ENCODE measurements at regions not wholly inside any gene's neighbourhood (a gene's known extent, or its start where the extent isn't known, plus 50 kb on each side); places are given as distances from the start of the nearest gene placed in this dataset.
"Not testable (repeated sequence)": the region's sequence is repeated elsewhere in the genome, so short reads cannot be mapped to it uniquely, and the experiment has no call there.

DNA sequence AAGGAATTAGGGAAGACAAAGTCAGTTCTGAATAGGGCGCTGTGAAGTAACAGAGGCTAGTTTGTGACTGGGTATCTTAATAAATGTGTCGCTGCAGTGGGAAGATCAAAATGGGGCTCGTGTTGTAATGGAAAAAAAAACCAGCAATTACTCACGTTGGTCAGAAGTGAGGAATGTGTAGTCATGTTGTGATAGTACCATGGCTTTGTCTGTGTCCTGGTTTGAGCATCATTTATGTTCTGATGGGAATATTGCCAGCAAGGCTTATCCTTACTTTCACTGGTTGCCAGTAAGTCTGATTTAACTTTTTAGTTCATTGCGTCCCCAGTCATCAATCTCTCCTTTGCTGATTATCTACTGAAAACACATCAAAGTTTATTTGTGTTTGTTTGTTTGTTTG is 467.6 kb downstream of the NYAP2 start:
- no peak for DNase-seq (ENCODE audit: low read depth, low spot score)

- DNase-seq (ENCODE audit: low read depth, low spot score), result no peak
These were observed 466.0 kb downstream of the NYAP2 start for GRCh38 chr2:225865468-225865867.

- no peak for DNase-seq (ENCODE audit: low read depth, low spot score)
These were observed 464.9 kb downstream of the NYAP2 start for GRCh38 chr2:225864394-225864793.

GRCh38 chr2:225842939-225843338 is 443.4 kb downstream of the NYAP2 start:
- no peak for DNase-seq (ENCODE audit: low read depth, low spot score)

GRCh38 chr2:225841314-225841713 is 441.8 kb downstream of the NYAP2 start:
- no peak for DNase-seq (ENCODE audit: low read depth, low spot score)

- no peak for DNase-seq (ENCODE audit: low read depth, low spot score)
These were observed 437.8 kb downstream of the NYAP2 start for GRCh38 chr2:225837328-225837727.

DNA sequence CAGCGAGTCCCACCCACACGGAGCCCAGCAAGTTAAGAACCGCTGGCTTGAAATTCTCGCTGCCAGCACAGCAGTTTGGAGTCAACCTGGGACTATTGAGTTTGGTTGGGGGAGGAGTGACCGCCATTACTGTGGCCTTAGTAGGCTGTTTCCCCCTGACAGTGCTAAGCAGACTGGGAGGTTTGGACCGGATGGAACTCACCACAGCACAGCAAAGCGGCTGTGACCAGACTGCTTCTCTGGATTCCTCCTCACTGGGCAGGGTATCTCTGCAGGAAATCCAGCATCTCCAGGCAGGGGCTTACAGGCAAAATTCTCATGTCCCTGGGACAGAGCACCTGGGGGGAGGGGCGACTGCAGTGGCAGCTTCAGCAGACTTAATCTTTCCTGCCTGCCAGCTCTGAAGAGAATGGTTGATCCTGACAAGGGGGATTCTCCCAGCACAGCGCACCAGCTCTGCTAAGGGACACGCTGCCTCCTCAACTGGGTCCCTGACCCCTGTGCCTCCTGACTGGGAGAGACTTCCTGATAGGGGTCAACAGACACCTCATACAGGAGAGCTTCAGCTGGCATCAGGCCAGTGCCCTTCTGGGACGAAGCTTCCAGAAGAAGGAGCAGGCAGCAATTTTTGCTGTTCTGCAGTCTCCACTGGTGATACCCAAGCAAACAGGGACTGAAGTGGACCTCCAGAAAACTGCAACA is 425.4 kb downstream of the NYAP2 start:
- DNase-seq (ENCODE audit: low read depth, low spot score), result no peak

DNA sequence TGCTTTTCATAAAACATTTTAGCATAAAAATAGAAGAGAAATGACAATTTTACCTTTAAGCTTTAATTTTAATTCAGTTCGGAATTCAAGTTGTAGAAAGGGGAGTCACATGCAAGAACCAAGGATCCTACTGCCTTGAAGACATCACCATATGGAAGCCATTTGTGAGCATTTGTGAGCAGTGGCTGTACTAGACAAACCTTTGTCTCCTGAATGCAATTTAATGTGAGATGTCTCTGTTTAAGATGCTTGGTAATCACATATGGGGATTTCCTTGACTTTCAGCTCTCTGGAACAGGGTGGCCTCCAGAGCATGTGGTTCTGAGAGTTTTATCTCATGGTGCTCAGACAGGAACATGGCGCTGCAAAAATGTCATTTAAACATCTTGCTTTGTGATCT is 421.8 kb downstream of the NYAP2 start:
- DNase-seq (ENCODE audit: low read depth, low spot score), result no peak

DNA sequence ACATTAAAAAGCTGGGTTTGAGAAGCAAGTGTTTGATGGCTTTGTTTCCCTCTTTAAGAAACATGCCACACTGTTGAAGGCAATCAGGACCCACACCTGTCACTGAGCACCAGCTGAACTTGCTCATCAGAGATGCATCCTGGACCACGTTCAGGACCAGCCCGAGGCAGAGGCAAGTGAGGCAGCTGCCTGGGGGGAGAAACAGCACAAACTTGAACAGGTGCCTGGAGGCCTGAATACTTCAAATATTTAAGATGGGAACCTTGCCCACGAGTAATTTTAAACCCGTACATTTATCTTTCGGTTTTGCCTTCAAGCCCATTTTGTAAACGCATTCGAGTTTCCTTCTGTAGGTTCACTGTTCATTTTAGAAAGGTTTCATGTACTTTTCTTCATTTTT is 421.3 kb downstream of the NYAP2 start:
- DNase-seq (ENCODE audit: low read depth, low spot score), result no peak

- DNase-seq (ENCODE audit: low read depth, low spot score), result no peak
These were observed 415.0 kb downstream of the NYAP2 start for GRCh38 chr2:225814554-225814953.

GRCh38 chr2:225806105-225806504 is 406.6 kb downstream of the NYAP2 start:
- DNase-seq (ENCODE audit: low read depth, low spot score), result no peak

DNA sequence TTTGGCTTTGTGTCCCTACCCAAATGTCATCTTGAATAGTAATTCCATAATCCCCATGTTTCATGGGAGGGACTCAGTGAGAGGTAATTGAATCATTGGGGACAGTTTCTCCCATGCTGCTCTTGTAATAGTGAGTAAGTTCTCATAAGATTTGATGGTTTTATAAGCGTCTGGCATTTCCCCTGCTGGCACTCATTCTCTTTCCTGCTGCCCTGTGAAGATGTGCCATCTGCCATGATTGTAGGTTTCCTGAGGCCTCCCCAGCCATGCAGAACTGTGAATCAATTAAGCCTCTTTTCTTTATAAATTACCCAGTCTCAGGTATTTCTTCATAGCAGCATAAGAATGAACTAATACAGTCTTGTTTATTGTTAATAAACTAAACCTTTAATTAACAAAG is 402.6 kb downstream of the NYAP2 start:
- DNase-seq (ENCODE audit: low read depth, low spot score), result not testable (repeated sequence)

GRCh38 chr2:225797394-225797793 is 397.9 kb downstream of the NYAP2 start:
- DNase-seq (ENCODE audit: low read depth, low spot score), result no peak

DNA sequence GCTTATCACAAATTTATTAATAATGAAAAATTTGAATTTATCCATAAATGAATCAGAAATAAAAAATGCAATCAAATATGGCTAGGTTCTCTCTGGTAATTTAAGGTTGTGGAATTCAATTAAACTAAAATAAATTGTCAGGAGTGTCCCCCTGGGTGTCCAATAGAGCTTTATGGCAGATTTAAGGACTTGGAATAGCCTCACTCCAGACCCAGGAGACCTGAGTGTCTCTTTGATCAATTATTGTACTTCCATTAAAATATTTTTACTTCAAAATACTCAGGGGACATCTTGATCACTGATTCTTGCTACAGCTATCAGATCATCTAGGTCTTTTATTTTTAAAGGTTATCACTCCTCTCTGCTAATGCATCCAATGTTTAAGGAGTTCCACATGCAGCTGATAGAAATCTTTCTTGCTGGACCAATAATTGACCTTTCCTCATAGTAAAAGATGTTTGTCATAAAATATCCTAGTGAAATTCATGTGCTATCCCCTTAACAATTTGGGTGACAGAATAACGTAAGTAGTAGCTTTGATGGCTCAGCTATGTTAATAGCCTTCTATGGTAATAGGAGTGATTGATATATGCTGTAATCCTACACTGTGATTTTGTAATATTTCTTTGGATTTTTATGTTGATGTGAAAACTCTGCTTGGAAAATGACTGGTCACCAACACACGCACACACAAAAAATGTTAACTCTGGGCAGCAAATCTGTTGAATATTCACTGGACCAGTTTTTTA is 395.3 kb downstream of the NYAP2 start:
- no peak for DNase-seq (ENCODE audit: low read depth, low spot score)

DNA sequence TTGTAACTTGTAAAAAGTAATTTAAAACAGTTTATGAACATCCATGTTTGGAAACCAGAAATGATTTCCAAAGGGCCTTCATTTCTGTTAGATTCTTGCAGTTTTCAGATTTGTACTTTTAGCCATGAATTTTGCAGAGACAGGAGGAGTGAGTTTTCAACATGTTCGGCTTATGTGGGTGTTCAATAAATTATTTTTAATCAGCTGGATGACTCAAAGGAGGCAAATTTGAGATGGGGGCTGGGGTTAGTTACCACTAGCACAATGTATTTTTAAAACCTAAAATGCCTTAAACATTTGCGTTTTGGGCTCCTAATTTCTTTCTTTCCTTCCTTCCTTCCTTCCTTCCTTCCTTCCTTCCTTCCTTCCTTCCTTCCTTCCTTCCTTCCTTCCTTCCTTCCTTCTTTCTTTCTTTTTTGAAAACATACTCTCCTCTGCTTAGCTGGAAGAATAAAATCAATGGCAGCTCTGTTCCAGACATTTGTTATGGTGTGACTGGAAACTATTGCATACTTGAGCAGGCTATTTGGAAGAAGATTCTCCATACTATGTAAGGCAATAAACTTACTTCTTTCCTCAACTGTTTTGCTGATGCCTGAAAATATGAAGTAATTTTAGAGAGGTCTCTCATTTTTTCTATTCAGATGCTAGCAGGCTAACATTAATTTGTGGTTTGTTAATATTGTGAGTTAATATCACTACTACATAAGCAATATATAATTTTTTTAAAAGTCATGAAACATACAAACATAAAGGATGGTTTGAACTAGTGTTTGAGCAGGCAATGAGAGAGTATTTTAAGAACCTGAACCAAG is 394.4 kb downstream of the NYAP2 start:
- no peak for DNase-seq (ENCODE audit: low read depth, low spot score)

DNA sequence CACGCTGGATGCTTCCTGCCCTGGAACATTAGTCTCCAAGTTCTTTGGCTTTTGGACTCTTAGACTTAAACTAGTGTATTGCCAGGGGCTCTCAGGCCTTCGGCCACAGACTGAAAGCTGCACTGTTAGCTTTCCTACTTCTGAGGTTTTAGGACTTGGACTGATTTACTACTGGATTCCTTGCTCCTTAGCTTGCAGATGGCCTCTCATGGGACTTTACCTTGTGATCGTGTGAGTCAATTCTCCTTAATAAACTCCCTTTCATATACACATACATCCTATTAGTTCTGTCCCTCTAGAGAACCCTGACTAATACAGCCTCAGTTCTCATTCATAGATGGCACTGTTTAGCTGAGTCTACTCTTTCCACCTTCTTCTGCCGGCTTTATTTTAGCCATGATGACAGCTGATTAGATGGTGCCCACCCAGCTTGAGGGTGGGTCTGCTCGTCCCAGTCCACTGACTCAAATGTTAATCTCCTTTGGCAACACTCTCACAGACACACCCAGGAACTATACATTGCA is 389.1 kb downstream of the NYAP2 start:
- no peak for DNase-seq (ENCODE audit: low read depth, low spot score)

GRCh38 chr2:225787497-225787896 is 388.0 kb downstream of the NYAP2 start:
- DNase-seq (ENCODE audit: low read depth, low spot score), result no peak

DNA sequence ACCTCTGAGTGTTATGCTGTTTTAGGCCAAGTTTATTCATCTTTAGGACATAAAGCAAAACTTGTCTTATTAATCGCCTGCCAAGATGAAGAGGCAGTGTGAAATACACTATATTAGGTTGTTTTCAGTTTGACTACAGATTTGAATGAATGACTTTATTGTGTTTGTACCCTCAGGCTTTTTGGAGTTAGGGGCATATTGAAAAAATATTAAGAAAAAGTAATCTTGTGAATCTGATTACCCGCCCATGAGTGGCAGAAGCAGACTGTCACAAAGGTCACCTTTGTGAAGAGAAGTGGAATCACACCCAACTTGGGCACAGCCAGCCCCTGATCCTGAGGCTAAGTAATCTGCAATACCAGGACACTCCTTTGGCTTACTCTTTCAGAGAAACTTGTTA is 382.5 kb downstream of the NYAP2 start:
- DNase-seq (ENCODE audit: low read depth, low spot score), result no peak

GRCh38 chr2:225781145-225781544 is 381.6 kb downstream of the NYAP2 start:
- no peak for DNase-seq (ENCODE audit: low read depth, low spot score)

GRCh38 chr2:225779829-225780228 is 380.3 kb downstream of the NYAP2 start:
- DNase-seq (ENCODE audit: low read depth, low spot score), result no peak

GRCh38 chr2:225773148-225773547 is 373.6 kb downstream of the NYAP2 start:
- no peak for DNase-seq (ENCODE audit: low read depth, low spot score)

GRCh38 chr2:225771701-225772100 is 372.2 kb downstream of the NYAP2 start:
- DNase-seq (ENCODE audit: low read depth, low spot score), result no peak

Data from iPS DF 19.7 (cell line).